ENCODE measurements at regions not wholly inside any gene's neighbourhood (a gene's known extent, or its start where the extent isn't known, plus 50 kb on each side); places are given as distances from the start of the nearest gene placed in this dataset.

DNA sequence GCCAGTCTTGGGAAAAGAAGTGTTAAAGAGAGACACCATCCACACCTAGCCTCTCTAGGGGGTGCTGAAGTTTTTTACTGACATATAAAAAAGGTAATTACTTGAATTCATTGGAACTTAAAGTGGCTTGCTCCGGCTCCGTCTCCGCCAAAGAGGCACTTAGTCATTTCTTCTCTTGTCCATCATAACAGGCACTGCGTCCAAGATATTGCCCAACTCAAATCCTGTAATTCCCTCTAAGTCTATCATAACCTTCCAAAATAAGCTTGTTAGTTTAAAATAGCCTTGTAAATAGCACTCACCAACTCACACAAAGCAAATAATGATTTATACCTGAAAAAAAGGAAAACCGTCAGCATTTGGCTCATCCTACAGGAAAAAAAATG, 160.5 kb downstream of the ZBTB18 start:
- DNase-seq (ENCODE audit: low spot score in 2 of 2), result no peak
- peaks cover 0 to 14% of the 10 kb centered on the region in 2 donors for H3K4me1 ChIP-seq
- no peaks in the 10 kb centered on the region for H3K27me3 ChIP-seq
- H3K27ac ChIP-seq, result no peak overlapping the region
- H3K4me3 ChIP-seq, result no peak overlapping the region
- TF ChIP-seq CTCF (IDR thresholded peaks at IDR 0.05), result no peak
- no peaks in the 10 kb centered on the region for H3K9me3 ChIP-seq
- intact Hi-C loops (cut with DNase I), result loop anchor here (5.0 kb wide), 1 partner anchor 164 kb away; no protein-coding TSS in a partner anchor
- H3K36me3 ChIP-seq, result no peaks in the 10 kb centered on the region

- Histone ChIP-seq H3K4me1 (peaks cover 0 to 14% of the 10 kb centered on the region in 2 donors), H3K36me3 (no peaks in the 10 kb centered on the region), H3K4me3 (no peak overlapping the region), H3K27ac (no peak overlapping the region), H3K9me3 (no peaks in the 10 kb centered on the region), H3K27me3 (no peaks in the 10 kb centered on the region)
- TF ChIP-seq CTCF (IDR thresholded peaks at IDR 0.05), result no peak
- DNase-seq (ENCODE audit: low spot score in 2 of 2), result no peak
- intact Hi-C loops (cut with DNase I), result loop anchor here (5.0 kb wide), 1 partner anchor 165 kb away; no protein-coding TSS in a partner anchor
Measured at GRCh38 chr1:244212219-244212618, 161.1 kb downstream of the ZBTB18 start.

GRCh38 chr1:244212797-244213475, 161.9 kb downstream of the ZBTB18 start:
- Histone ChIP-seq H3K27ac (no peak overlapping the region), H3K36me3 (no peaks in the 10 kb centered on the region), H3K4me1 (peaks cover 0 to 14% of the 10 kb centered on the region in 2 donors), H3K4me3 (no peak overlapping the region), H3K9me3 (no peaks in the 10 kb centered on the region), H3K27me3 (no peaks in the 10 kb centered on the region)
- intact Hi-C loops (cut with DNase I), result loop anchor here (5.0 kb wide), 1 partner anchor 166 kb away; no protein-coding TSS in a partner anchor
- TF ChIP-seq CTCF (IDR thresholded peaks at IDR 0.05), result no peak
- no peak for DNase-seq (ENCODE audit: low spot score in 2 of 2)

- Histone ChIP-seq H3K4me1 (peaks cover 0 to 14% of the 10 kb centered on the region in 2 donors), H3K9me3 (no peaks in the 10 kb centered on the region), H3K27ac (no peak overlapping the region), H3K36me3 (no peaks in the 10 kb centered on the region), H3K4me3 (no peak overlapping the region), H3K27me3 (no peaks in the 10 kb centered on the region)
- no peak for TF ChIP-seq CTCF (IDR thresholded peaks at IDR 0.05)
- no peak for DNase-seq (ENCODE audit: low spot score in 2 of 2)
- intact Hi-C loops (cut with DNase I), result loop anchor here (5.0 kb wide), 1 partner anchor 167 kb away; no protein-coding TSS in a partner anchor
Measured at GRCh38 chr1:244214009-244214967, 163.2 kb downstream of the ZBTB18 start.

GRCh38 chr1:244216836-244217235, 165.8 kb downstream of the ZBTB18 start:
- intact Hi-C loops (cut with DNase I), result no loop called here
- no peaks in the 10 kb centered on the region for H3K27me3 ChIP-seq
- H3K4me1 ChIP-seq, result peaks cover 0 to 9% of the 10 kb centered on the region in 2 donors
- no peak overlapping the region for H3K27ac ChIP-seq
- no peaks in the 10 kb centered on the region for H3K9me3 ChIP-seq
- DNase-seq (ENCODE audit: low spot score in 2 of 2), result no peak
- H3K4me3 ChIP-seq, result no peak overlapping the region
- H3K36me3 ChIP-seq, result no peaks in the 10 kb centered on the region
- no peak for TF ChIP-seq CTCF (IDR thresholded peaks at IDR 0.05)
